ENCODE measurements at regions not wholly inside any gene's neighbourhood (a gene's known extent, or its start where the extent isn't known, plus 50 kb on each side); places are given as distances from the start of the nearest gene placed in this dataset.

- TF ChIP-seq KDM4A (IDR thresholded peaks at IDR 0.05; ENCODE audit: low read depth, low read length, severe bottlenecking), result no peak
These were observed 80.2 kb upstream of the LRATD1 start (continued) for GRCh38 chr2:14552286-14552685.

GRCh38 chr2:14552818-14553217, 79.7 kb upstream of the LRATD1 start:
- Histone ChIP-seq H3K36me3 (ENCODE audit: control insufficient read depth in 2 of 4, insufficient read depth in 4 of 4, low read length in 3 of 4) (no peaks in the 10 kb centered on the region), H3K4me3 (ENCODE audit: extremely low read depth in 1 of 4, insufficient read depth in 2 of 4, low read depth in 3 of 4, low read length in 4 of 4) (no peak overlapping the region), H3K9me3 (ENCODE audit: insufficient read depth in 2 of 2, low read depth in 1 of 2, low read length in 1 of 2) (no peaks in the 10 kb centered on the region), H3K27me3 (replicated peaks in 1 of 4; ENCODE audit: control insufficient read depth in 3 of 4, extremely low read depth in 1 of 4, insufficient read depth in 3 of 4, low read length in 3 of 4) (no peaks in the 10 kb centered on the region), H2BK120ac (replicated peaks; ENCODE audit: low read depth, low read length) (no peak overlapping the region), H3K9ac (replicated peaks in 1 of 4; ENCODE audit: extremely low read depth in 1 of 4, low read depth in 3 of 4, low read length in 3 of 4) (no peak overlapping the region), H2BK20ac (ENCODE audit: low read length) (no peak overlapping the region), H3K18ac (ENCODE audit: extremely low read depth, low read length) (no peak overlapping the region), H4K8ac (ENCODE audit: extremely low read depth, insufficient read depth, low read length) (no peak overlapping the region), H3K4me1 (replicated peaks in 1 of 4; ENCODE audit: control insufficient read depth in 3 of 4, insufficient read depth in 4 of 4, low read length in 3 of 4) (no peaks in the 10 kb centered on the region), H3K4me2 (ENCODE audit: insufficient read depth in 1 of 2, low read depth in 2 of 2, low read length in 2 of 2) (no peak overlapping the region), H3K56ac (replicated peaks; ENCODE audit: insufficient read length, low read depth, low read length) (no peak overlapping the region), H2AK5ac (ENCODE audit: low read depth, low read length) (no peak overlapping the region), H2BK5ac (ENCODE audit: low read depth, low read length) (no peak overlapping the region), H3K4ac (replicated peaks; ENCODE audit: insufficient read length, low read depth, low read length) (no peak overlapping the region), H3K79me1 (ENCODE audit: low read depth, low read length) (no peaks in the 10 kb centered on the region), H4K20me1 (replicated peaks in 1 of 2; ENCODE audit: control insufficient read depth in 1 of 2, insufficient read depth in 2 of 2, low read length in 2 of 2) (no peaks in the 10 kb centered on the region), H3K23ac (ENCODE audit: insufficient read length) (no peak overlapping the region), H2BK12ac (ENCODE audit: low read depth, low read length) (no peak overlapping the region), H3K79me2 (ENCODE audit: control insufficient read depth in 1 of 2, insufficient read depth in 2 of 2, low read length in 2 of 2) (no peaks in the 10 kb centered on the region), H4K91ac (replicated peaks; ENCODE audit: insufficient read length, low read length) (no peak overlapping the region), H3K14ac (ENCODE audit: insufficient read length) (no peak overlapping the region), H3K27ac (ENCODE audit: low read depth, low read length) (no peak overlapping the region), H3K23me2 (ENCODE audit: low read depth, low read length) (no peaks in the 10 kb centered on the region), H4K5ac (ENCODE audit: insufficient read length, low read depth, low read length) (no peak overlapping the region), H2BK15ac (ENCODE audit: low read length) (no peak overlapping the region), H2AFZ (ENCODE audit: low read length) (no peak overlapping the region)
- ChIA-PET POLR2A (ENCODE audit: partially characterized antibody) (no interaction called here), CTCF (ENCODE audit: partially characterized antibody) (no interaction called here)
- 85% methylated on average over 2 of the region's 2 CpGs; no CpG with 5 or more reads in 1 of the 2 experiments for WGBS, 2 experiments (ENCODE audit: extremely low coverage in 1 of 2, insufficient coverage in 1 of 2, insufficient read length in 1 of 2, insufficient replicate concordance in 2 of 2, low coverage in 1 of 2, low lambda C conversion rate in 2 of 2, missing lambda C conversion rate in 1 of 2)
- DNase-seq (ENCODE audit: low read depth in 1 of 2, low spot score in 2 of 2) (no peak), FAIRE-seq (no peak)
- TF ChIP-seq ZNF274 (IDR thresholded peaks at IDR 0.05; ENCODE audit: borderline replicate concordance, extremely low read depth, low read length) (no peak), RNF2 (IDR thresholded peaks at IDR 0.05; ENCODE audit: borderline replicate concordance, low read depth, low read length, missing control alignments, poor library complexity, severe bottlenecking) (no peak), BRCA1 (IDR thresholded peaks at IDR 0.05; ENCODE audit: low read depth, low read length) (no peak), CTCF (IDR thresholded peaks at IDR 0.05; ENCODE audit: control extremely low read depth in 1 of 3, insufficient read depth in 1 of 3, low read depth in 1 of 3, low read length in 3 of 3) (no peak), EZH2 (IDR thresholded peaks at IDR 0.05; ENCODE audit: low read depth, low read length, severe bottlenecking) (no peak)
- TF ChIP-seq, protein P1, sequence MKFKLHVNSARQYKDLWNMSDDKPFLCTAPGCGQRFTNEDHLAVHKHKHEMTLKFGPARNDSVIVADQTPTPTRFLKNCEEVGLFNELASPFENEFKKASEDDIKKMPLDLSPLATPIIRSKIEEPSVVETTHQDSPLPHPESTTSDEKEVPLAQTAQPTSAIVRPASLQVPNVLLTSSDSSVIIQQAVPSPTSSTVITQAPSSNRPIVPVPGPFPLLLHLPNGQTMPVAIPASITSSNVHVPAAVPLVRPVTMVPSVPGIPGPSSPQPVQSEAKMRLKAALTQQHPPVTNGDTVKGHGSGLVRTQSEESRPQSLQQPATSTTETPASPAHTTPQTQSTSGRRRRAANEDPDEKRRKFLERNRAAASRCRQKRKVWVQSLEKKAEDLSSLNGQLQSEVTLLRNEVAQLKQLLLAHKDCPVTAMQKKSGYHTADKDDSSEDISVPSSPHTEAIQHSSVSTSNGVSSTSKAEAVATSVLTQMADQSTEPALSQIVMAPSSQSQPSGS (IDR thresholded peaks at IDR 0.05; ENCODE audit: low read length), result no peak

Data from H1 (cell line).